Naive thymus-derived CD8-positive, alpha-beta T cell (primary cell): ENCODE measurements at regions not wholly inside any gene's neighbourhood (a gene's known extent, or its start where the extent isn't known, plus 50 kb on each side); places are given as distances from the start of the nearest gene placed in this dataset.

Source experiments
- ATAC-seq, 2 donors: fragments of 150-1000 bp; cut with Tn5 transposase in 1 of 2; sonication (Bioruptor Pico), chemical (Tn5 transposase) in 1 of 2; 1 replicate in 1 of 2; 2 replicates in 1 of 2; pipeline ENCODE4 v1.10.0; 2021; ENCODE audit warnings: mild to moderate bottlenecking in 2 of 2, moderate library complexity in 2 of 2
- POLR2A ChIA-PET: fragments of 350-600 bp; sonication (Branson Sonifier 250); formaldehyde crosslinking; loops from one replicate; lab custom pipeline; 2021; ENCODE audit warnings: antibody characterized with exemption; lab: Charles Lee
- DNase-seq, 10 donors: peaks; one replicate each; pipeline versions ENCODE4 v3.0.0 to v3.0.0-alpha.2; 2020 to 2022
- H3K27ac Mint-ChIP-seq, 10 donors: one replicate each; pipeline ENCODE4 v1.8.0; 2020 to 2022; ENCODE audit warnings: mild to moderate bottlenecking in 10 of 10, mixed read lengths in 10 of 10, moderate library complexity in 4 of 10, inconsistent platforms in 1 of 10
- H3K27me3 Mint-ChIP-seq, 5 donors: one replicate each; pipeline ENCODE4 v1.8.0; 2021 to 2022; ENCODE audit warnings: mixed read lengths in 5 of 5
- H3K36me3 Mint-ChIP-seq, 3 donors: one replicate each; pipeline ENCODE4 v1.8.0; 2020 to 2022; ENCODE audit warnings: mixed read lengths in 3 of 3, mild to moderate bottlenecking in 2 of 3, inconsistent platforms in 1 of 3
- H3K4me1 Mint-ChIP-seq, 4 donors: one replicate each; pipeline ENCODE4 v1.8.0; 2021 to 2022; ENCODE audit warnings: mixed read lengths in 4 of 4
- H3K4me3 Mint-ChIP-seq, 10 donors: one replicate each; pipeline ENCODE4 v1.8.0; 2020 to 2022; ENCODE audit warnings: mild to moderate bottlenecking in 10 of 10, mixed read lengths in 10 of 10, moderate library complexity in 6 of 10, inconsistent platforms in 1 of 10
- H3K9me3 Mint-ChIP-seq, 9 donors: one replicate each; pipeline ENCODE4 v1.8.0; 2020 to 2022; ENCODE audit warnings: mixed read lengths in 9 of 9, mild to moderate bottlenecking in 3 of 9, inconsistent platforms in 1 of 9, moderate library complexity in 1 of 9

DNA sequence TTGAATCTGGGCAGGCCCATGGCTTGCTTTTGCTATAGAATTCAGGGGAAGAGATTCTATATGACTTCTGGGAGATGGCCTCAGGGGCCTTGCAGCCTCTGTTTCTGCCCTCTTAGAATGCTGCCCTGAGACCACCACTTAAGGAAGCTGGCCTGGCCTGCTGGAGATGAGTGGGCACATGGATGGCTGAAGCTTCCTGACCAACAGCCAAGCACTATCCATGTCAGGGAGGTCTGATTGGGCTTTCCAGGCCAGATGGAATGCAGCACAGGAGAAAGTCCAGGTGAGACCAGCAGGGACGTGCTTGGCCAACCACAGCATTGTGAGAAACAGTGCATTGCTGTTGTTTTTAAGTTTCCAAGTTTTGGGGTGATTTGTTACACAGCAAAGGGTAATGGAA lies 308.1 kb downstream of the PTPRU start:
- no peaks in the 10 kb centered on the region for H3K4me1 Mint-ChIP-seq
- POLR2A ChIA-PET = no interaction called here
- no peak for ATAC-seq
- no peaks in the 10 kb centered on the region for H3K9me3 Mint-ChIP-seq
- H3K36me3 Mint-ChIP-seq = no peaks in the 10 kb centered on the region
- no peak overlapping the region for H3K4me3 Mint-ChIP-seq
- no peak for DNase-seq
- H3K27me3 Mint-ChIP-seq = peaks cover 0 to 10% (median 3%) of the 10 kb centered on the region in 5 donors
- no peak overlapping the region for H3K27ac Mint-ChIP-seq

DNA sequence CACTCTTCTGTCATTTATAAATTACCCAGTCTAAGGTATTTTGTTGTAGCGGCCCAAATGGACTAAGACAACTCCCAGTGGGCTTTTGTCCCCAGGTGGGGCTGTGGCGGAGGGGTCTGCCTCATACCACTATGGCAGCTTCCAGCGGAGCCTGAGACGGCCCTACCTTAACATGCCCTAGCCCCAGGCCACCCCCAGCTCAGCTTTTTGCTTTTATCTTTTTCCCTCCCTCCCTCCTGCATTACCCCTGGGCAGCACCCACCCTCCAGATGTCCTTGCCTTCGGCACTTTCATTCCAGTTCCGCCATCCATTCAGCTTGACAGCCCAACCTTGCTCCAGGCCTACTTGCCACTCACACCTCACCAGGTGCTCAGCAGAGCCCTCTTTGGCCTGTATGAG lies 307.3 kb downstream of the PTPRU start:
- Mint-ChIP-seq H3K4me1 (no peaks in the 10 kb centered on the region), H3K36me3 (no peaks in the 10 kb centered on the region), H3K9me3 (no peaks in the 10 kb centered on the region), H3K27ac (no peak overlapping the region), H3K27me3 (peaks cover 0 to 9% (median 0%) of the 10 kb centered on the region in 5 donors), H3K4me3 (no peak overlapping the region)
- DNase-seq = no peak
- POLR2A ChIA-PET = no interaction called here
- ATAC-seq = no peak

DNA sequence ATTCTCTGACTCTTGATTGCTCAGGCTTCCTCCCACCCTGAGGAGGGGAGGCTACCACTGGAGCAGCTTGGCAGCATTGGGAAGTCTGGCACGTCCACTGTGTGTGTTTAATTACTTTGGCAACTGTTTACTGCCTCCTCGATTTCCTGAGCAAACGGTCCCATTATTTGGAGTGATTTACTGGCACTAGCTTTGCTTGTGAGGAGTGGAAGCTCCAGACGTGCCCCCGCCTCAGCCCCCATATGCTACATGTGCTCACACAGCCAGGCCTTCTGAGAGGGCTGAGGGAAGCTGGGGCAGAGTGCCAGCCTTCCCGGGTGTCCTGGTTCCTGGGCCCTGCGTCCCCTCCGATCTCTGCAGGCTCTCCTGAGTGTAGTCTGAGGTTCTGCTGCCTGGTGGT lies 306.2 kb downstream of the PTPRU start:
- Mint-ChIP-seq H3K9me3 (no peaks in the 10 kb centered on the region), H3K27me3 (peaks cover 0 to 11% (median 3%) of the 10 kb centered on the region in 5 donors), H3K4me1 (no peaks in the 10 kb centered on the region), H3K4me3 (no peak overlapping the region), H3K36me3 (no peaks in the 10 kb centered on the region), H3K27ac (no peak overlapping the region)
- POLR2A ChIA-PET = no interaction called here
- ATAC-seq = no peak
- DNase-seq = no peak

DNA sequence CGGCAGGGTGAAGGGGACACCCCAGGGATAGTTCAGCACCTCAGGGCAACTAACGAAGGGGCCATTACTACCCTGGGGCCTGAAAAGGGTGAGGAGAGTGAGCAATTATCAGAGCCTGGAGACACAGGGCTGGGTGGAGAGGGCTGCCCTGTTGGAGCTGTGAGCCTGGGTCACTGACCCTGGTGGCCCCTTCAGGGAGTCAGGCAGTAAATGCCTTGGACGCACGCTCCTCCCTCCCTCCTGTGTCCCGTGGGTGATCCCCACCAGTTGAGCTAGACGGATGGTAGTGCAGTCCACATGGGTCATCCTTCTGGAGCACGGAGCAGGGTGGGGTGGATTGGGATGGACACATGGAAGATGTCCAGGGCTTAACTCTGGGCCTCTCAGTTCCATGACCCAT lies 305.3 kb downstream of the PTPRU start:
- no peaks in the 10 kb centered on the region for H3K9me3 Mint-ChIP-seq
- no peak for ATAC-seq
- POLR2A ChIA-PET = no interaction called here
- DNase-seq = no peak
- no peak overlapping the region for H3K4me3 Mint-ChIP-seq
- H3K4me1 Mint-ChIP-seq = no peaks in the 10 kb centered on the region
- H3K36me3 Mint-ChIP-seq = no peaks in the 10 kb centered on the region
- H3K27me3 Mint-ChIP-seq = peaks cover 0 to 11% (median 3%) of the 10 kb centered on the region in 5 donors
- no peak overlapping the region for H3K27ac Mint-ChIP-seq

DNA sequence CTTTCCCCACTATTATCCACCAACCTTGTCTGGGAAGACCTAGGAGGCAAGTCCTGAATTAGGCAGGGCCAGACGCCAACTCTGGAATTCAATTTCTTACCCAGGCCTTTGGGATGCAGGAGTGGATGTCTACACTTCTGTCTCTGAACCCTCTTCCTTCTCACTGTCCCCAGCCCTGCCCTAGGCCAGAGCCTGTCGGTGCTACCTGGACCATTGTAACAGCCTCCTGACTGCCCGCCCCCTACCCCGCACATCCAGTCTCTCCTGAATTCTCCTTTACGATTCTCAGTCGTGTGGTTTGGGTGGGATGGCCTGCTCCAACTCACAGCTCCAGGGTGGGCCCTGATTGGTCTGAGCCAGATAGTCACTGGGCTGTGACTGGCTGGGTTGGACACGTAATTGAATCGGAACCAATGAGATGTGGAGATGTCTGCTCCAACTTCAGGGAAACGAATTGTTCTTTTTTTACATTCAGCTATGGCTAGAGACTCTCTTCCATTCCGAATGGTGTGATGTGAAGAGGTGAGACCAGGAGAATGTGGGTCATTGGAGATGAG lies 304.6 kb downstream of the PTPRU start:
- POLR2A ChIA-PET = no interaction called here
- H3K36me3 Mint-ChIP-seq = no peaks in the 10 kb centered on the region
- H3K4me3 Mint-ChIP-seq = no peak overlapping the region
- H3K9me3 Mint-ChIP-seq = no peaks in the 10 kb centered on the region
- H3K27me3 Mint-ChIP-seq = peaks cover 0 to 11% (median 3%) of the 10 kb centered on the region in 5 donors
- ATAC-seq (no peak), DNase-seq (no peak)
- H3K27ac Mint-ChIP-seq = no peak overlapping the region
- no peaks in the 10 kb centered on the region for H3K4me1 Mint-ChIP-seq

DNA sequence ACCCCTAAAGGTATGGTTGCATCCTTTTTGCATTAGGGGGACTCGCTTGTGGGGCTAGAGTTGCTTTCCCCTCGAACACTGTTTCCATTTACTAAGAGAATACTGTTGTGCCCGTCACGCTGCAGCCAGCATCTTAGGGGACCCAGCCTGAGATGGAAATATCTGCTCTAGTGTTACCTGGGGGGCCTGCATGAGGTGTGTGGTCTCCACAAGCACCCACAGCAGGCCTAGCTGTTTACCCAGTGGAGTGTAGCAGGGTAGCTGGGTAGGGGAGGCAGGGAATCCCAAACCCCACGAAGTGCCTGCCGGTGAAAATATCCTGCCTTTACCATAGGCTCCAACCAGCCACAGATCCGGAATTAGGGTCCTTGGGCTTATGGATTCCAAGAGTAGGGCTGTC lies 303.6 kb downstream of the PTPRU start:
- peaks cover 0 to 4% (median 0%) of the 10 kb centered on the region in 9 donors for H3K9me3 Mint-ChIP-seq
- ATAC-seq = no peak
- H3K27me3 Mint-ChIP-seq = peaks cover 0 to 11% (median 3%) of the 10 kb centered on the region in 5 donors
- H3K36me3 Mint-ChIP-seq = no peaks in the 10 kb centered on the region
- H3K27ac Mint-ChIP-seq = no peak overlapping the region
- no peaks in the 10 kb centered on the region for H3K4me1 Mint-ChIP-seq
- DNase-seq = no peak
- H3K4me3 Mint-ChIP-seq = no peak overlapping the region
- POLR2A ChIA-PET = no interaction called here

DNA sequence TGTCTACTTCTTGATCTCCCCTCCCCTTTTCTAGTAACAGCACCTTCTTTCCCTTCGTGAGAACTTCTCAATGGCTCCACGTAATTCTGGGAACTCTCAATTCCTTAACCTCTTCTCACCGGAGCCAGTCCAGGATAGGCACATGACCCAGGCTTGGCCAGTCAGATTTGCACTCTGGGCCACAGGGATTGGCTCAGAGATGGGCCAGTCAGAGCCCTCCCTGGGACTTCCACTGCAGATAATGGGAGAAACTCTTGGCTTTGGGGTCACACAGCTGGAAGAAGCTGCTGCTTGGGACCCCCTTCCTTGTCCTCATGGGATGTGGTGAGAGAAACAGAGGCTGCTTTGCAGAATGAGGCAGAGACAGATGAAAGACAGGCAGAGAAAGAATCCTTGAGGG lies 302.3 kb downstream of the PTPRU start:
- no peak for DNase-seq
- peaks cover 0 to 4% (median 0%) of the 10 kb centered on the region in 3 donors for H3K36me3 Mint-ChIP-seq

DNA sequence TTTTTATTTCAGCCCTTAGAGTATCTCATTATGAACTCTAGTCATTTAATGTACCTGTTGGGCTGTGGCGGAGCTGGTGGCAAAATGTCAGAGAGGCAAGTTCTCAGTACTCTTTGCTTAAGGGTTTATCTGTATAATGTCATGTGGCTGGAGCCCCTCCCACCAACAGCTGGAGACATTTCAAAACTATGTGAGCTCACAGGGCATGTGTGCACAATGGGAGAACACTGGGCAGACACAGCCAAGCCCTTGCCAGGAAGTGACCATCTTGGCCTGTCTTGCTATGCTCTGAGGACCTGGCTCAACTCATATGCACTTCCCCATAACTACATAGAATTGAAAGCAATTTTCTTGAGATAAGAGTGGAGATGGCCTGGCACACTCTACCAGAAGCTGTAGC lies 296.4 kb downstream of the PTPRU start:
- no peak for DNase-seq
- Mint-ChIP-seq H3K36me3 (peaks cover 0 to 31% (median 2%) of the 10 kb centered on the region in 3 donors), H3K4me1 (no peaks in the 10 kb centered on the region), H3K9me3 (peaks cover 0 to 58% (median 21%) of the 10 kb centered on the region in 9 donors), H3K27me3 (peaks cover 0 to 11% (median 10%) of the 10 kb centered on the region in 5 donors), H3K27ac (no peak overlapping the region), H3K4me3 (no peak overlapping the region)
- ATAC-seq = no peak
- POLR2A ChIA-PET = no interaction called here

More for the DNA sequence above, 302.3 kb downstream of the PTPRU start:
- Mint-ChIP-seq H3K9me3 (peaks cover 0 to 11% (median 0%) of the 10 kb centered on the region in 9 donors), H3K27ac (no peak overlapping the region), H3K4me3 (no peak overlapping the region), H3K27me3 (peaks cover 0 to 11% (median 3%) of the 10 kb centered on the region in 5 donors), H3K4me1 (no peaks in the 10 kb centered on the region)
- POLR2A ChIA-PET = no interaction called here
- no peak for ATAC-seq

DNA sequence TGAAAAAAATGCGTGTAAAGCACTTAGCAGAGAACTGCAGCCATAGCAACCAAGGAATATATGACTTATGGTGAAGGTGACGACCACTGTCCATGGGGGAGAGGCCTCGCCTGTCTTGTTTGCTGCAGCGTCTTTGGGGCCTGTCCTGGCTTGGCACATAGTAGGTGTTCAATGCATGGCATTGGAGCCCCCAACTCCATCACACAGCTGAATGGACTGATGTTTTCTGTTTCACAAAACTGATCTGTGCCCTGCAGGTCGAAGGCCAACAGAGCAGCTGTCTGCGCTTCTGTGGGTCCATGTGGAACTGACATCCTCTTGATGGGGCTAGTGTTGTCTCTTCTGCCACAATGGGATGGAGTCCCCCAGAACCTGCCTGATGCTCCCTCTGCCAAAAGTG lies 296.0 kb downstream of the PTPRU start:
- Mint-ChIP-seq H3K9me3 (peaks cover 0 to 58% (median 21%) of the 10 kb centered on the region in 9 donors), H3K36me3 (peaks cover 0 to 31% (median 2%) of the 10 kb centered on the region in 3 donors), H3K27ac (no peak overlapping the region), H3K4me3 (no peak overlapping the region), H3K27me3 (peaks cover 2 to 11% (median 10%) of the 10 kb centered on the region in 5 donors), H3K4me1 (no peaks in the 10 kb centered on the region)
- POLR2A ChIA-PET = no interaction called here
- ATAC-seq = no peak
- peak in 1 of 10 donors; percentile 2 for DNase-seq

DNA sequence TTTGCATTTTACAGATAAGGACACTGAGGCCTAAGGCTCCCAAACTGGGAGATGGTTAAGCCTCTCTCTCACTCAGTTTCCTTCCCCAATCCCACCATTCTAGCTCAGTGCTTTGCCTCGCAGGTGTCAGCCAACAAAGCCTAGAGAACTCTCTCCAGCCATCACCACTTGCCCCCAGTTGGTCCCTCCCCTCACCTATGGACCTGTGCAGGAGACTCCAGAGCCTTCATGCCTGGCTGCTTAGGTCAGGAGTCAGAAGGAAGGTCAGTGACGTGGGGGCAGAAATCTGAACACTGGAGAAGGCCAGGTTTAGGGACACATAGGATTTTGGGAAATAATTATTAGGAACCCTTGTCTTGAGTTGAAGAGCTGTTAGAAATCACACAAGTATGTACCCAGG lies 295.3 kb downstream of the PTPRU start:
- Mint-ChIP-seq H3K4me3 (no peak overlapping the region), H3K27ac (no peak overlapping the region), H3K27me3 (peaks cover 9 to 16% (median 13%) of the 10 kb centered on the region in 5 donors), H3K4me1 (peaks cover 0 to 2% (median 0%) of the 10 kb centered on the region in 4 donors), H3K36me3 (peaks cover 0 to 31% (median 2%) of the 10 kb centered on the region in 3 donors), H3K9me3 (peaks cover 0 to 58% (median 23%) of the 10 kb centered on the region in 9 donors)
- ATAC-seq (no peak), DNase-seq (no peak)
- POLR2A ChIA-PET = no interaction called here

DNA sequence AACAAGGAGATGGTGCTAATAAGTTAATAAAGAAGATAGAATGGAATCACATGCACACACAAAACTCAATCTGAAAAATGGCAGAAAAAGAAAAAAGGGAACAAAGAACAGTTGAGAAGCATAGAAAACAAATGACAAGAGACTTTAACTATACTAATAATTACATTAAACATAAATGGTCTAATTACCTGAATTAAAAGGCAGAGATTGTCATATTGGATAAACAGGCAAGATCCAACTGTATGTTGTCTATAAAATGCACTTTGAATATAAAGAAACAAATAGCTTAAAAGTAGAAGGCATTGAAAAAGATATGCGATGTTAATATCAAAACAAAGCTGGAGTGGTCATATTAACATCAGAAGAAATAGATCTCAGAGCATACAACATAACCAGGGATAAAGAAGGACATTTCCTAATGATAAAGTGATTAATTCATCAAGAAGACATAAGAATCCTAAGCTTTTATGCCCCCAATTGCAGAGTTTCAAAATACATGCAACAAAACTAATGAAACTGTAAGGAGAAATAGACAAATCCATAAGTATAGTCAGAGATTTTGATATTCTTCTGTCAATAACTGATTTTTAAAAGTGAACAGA lies 293.5 kb downstream of the PTPRU start:
- H3K36me3 Mint-ChIP-seq = peaks cover 0 to 31% (median 2%) of the 10 kb centered on the region in 3 donors
- ATAC-seq = no peak
- no peak overlapping the region for H3K27ac Mint-ChIP-seq
- DNase-seq = no peak
- peaks cover 19 to 29% (median 24%) of the 10 kb centered on the region in 5 donors for H3K27me3 Mint-ChIP-seq
- POLR2A ChIA-PET = no interaction called here
- peaks cover 0 to 58% (median 23%) of the 10 kb centered on the region in 9 donors for H3K9me3 Mint-ChIP-seq
- no peak overlapping the region for H3K4me3 Mint-ChIP-seq
- H3K4me1 Mint-ChIP-seq = peaks cover 0 to 5% (median 0%) of the 10 kb centered on the region in 4 donors

DNA sequence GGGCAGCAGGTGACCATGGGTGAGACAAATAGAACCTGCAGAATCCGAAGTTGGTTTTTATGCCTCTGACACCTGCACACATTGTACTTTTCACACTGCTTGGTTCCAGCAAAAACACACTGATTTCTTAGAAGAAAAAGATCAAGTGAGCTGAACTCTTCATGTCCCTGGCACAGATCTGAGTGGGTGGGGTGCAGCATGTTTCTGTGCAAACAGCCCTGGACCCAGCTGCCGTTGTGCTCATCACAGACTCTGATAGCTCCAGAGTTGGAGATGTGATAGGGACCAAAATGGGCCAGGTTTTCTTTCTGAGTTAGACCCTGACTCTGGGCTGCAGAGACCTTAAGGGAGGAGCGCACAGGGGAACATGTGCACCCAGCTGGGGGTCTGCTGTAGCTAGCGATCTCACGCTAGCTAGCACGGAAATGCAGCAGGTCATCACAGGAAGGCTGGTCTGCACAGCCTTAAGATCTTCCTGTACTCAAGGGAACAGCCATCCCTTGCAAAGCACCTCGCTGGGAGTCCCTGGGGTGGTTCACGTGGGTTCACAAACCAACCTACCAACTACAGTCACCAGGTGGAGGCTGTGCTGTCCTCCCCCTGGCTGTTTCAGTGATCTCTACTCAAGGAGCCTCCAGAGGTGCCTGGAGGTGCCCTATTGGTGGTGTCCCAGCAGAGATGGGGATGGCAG lies 291.1 kb downstream of the PTPRU start:
- Mint-ChIP-seq H3K4me3 (peak overlapping the region in 1 of 10 donors; percentile 26), H3K36me3 (peaks cover 0 to 23% (median 2%) of the 10 kb centered on the region in 3 donors), H3K9me3 (peaks cover 0 to 39% (median 21%) of the 10 kb centered on the region in 9 donors), H3K27ac (no peak overlapping the region), H3K27me3 (peaks cover 16 to 50% (median 21%) of the 10 kb centered on the region in 5 donors), H3K4me1 (peaks cover 0 to 6% (median 0%) of the 10 kb centered on the region in 4 donors)
- DNase-seq (no peak), ATAC-seq (peak in 1 of 2 donors; percentile 30)
- POLR2A ChIA-PET = no interaction called here

DNA sequence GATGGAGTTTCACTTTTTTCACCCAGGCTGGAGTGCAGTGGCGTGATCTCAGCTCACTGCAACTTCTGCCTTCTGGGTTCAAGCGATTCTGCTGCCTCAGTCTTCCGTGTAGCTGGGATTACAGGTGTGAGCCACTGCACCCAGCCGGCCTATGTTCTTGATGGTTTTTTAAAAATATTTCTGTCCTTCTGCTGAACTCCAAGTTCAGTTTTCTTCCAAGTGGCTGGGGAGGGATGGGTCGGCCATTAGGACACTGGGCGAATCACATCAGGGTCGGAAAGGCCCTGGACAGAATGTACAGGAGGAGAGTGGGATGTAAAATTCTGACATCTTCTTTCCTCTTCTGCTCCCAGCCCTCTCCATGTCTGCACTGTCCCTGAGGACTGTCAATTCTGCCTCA lies 289.6 kb downstream of the PTPRU start:
- no peak overlapping the region for H3K27ac Mint-ChIP-seq
- H3K27me3 Mint-ChIP-seq = peaks cover 15 to 61% (median 29%) of the 10 kb centered on the region in 5 donors
- POLR2A ChIA-PET = no interaction called here
- ATAC-seq (no peak), DNase-seq (peak in 1 of 10 donors; percentile 4)
- peaks cover 0 to 6% (median 0%) of the 10 kb centered on the region in 4 donors for H3K4me1 Mint-ChIP-seq
- H3K36me3 Mint-ChIP-seq = peaks cover 0 to 19% (median 2%) of the 10 kb centered on the region in 3 donors
- no peak overlapping the region for H3K4me3 Mint-ChIP-seq
- H3K9me3 Mint-ChIP-seq = peaks cover 0 to 28% (median 20%) of the 10 kb centered on the region in 9 donors
